GM18499 (cell line): ENCODE measurements at regions not wholly inside any gene's neighbourhood (a gene's known extent, or its start where the extent isn't known, plus 50 kb on each side); places are given as distances from the start of the nearest gene placed in this dataset.

Experiments used
- ATAC-seq: cut with Tn5 transposase; IDR thresholded peaks from one replicate; pipeline ENCODE4 v1.9.1; 2021; ENCODE audit warnings: moderate number of reproducible peaks; ENCODE audit not compliant: insufficient read depth, unreplicated experiment

- ATAC-seq: no peak
Measured at GRCh38 chrX:13266641-13267345, 53.1 kb downstream of the ATXN3L start.

GRCh38 chrX:13265549-13266132, 54.2 kb downstream of the ATXN3L start:
- no peak for ATAC-seq

GRCh38 chrX:13265111-13265510, 54.7 kb downstream of the ATXN3L start:
- ATAC-seq: no peak

GRCh38 chrX:13263560-13264251, 56.1 kb downstream of the ATXN3L start:
- peak; percentile 60 for ATAC-seq

GRCh38 chrX:13261348-13261747, 58.5 kb downstream of the ATXN3L start:
- no peak for ATAC-seq

GRCh38 chrX:13260598-13260997, 59.3 kb downstream of the ATXN3L start:
- no peak for ATAC-seq

GRCh38 chrX:13258725-13259124, 61.1 kb downstream of the ATXN3L start:
- ATAC-seq: no peak

- ATAC-seq: no peak
Measured at GRCh38 chrX:13258052-13258444, 61.8 kb downstream of the ATXN3L start.

GRCh38 chrX:13257223-13258051, 62.4 kb downstream of the ATXN3L start:
- ATAC-seq: peak; percentile 56

- no peak for ATAC-seq
Measured at GRCh38 chrX:13256603-13257002, 63.2 kb downstream of the ATXN3L start.

GRCh38 chrX:13254870-13255269, 65.0 kb downstream of the ATXN3L start:
- ATAC-seq: no peak

GRCh38 chrX:13254076-13254785, 65.6 kb downstream of the ATXN3L start:
- no peak for ATAC-seq

GRCh38 chrX:13253223-13253622, 66.6 kb downstream of the ATXN3L start:
- no peak for ATAC-seq

- ATAC-seq: no peak
Measured at GRCh38 chrX:13252726-13253125, 67.1 kb downstream of the ATXN3L start.

- no peak for ATAC-seq
Measured at GRCh38 chrX:13250826-13251580, 68.8 kb downstream of the ATXN3L start.

- ATAC-seq: no peak
Measured at GRCh38 chrX:13248867-13249486, 70.9 kb downstream of the ATXN3L start.

- no peak for ATAC-seq
Measured at GRCh38 chrX:13239272-13239671, 80.6 kb downstream of the ATXN3L start.

- no peak for ATAC-seq
Measured at GRCh38 chrX:13235930-13236329, 83.9 kb downstream of the ATXN3L start.

GRCh38 chrX:13232484-13232883, 87.4 kb downstream of the ATXN3L start:
- no peak for ATAC-seq
